SU-DHL-6 (cell line): ENCODE measurements at regions not wholly inside any gene's neighbourhood (a gene's known extent, or its start where the extent isn't known, plus 50 kb on each side); places are given as distances from the start of the nearest gene placed in this dataset.
A peak's percentile ranks its signal among the peaks of the same experiment; 100 is the strongest.

Experiments used
- H2AFZ ChIP-seq: fragments of 200-600 bp; sonication (generic); 2 replicates; pipeline ENCODE4 v1.6.1; 2014; ENCODE audit warnings: low read depth, mild to moderate bottlenecking, moderate library complexity, mixed read lengths, antibody characterized with exemption, low read length; ENCODE audit not compliant: severe bottlenecking
- H3F3A ChIP-seq: fragments of 200-600 bp; shearing (Covaris generic); 2 replicates; pipeline ENCODE4 v1.6.0; 2016; ENCODE audit warnings: antibody characterized with exemption, mild to moderate bottlenecking; ENCODE audit not compliant: insufficient read depth
- H3K27ac ChIP-seq: fragments of 200-600 bp; sonication (generic); 2 replicates; pipeline ENCODE4 v1.5.1; 2016; ENCODE audit warnings: low read depth, mild to moderate bottlenecking, low read length, moderate library complexity, mixed read lengths
- H3K27me3 ChIP-seq: fragments of 200-600 bp; sonication (generic), shearing (Covaris generic); 2 replicates; pipeline ENCODE4 v1.6.0; 2014; ENCODE audit warnings: mild to moderate bottlenecking, low read length
- H3K36me3 ChIP-seq: fragments of 200-600 bp; sonication (generic); 2 replicates; pipeline ENCODE4 v1.6.1; 2014; ENCODE audit warnings: mild to moderate bottlenecking, low read length, mixed read lengths
- H3K4me2 ChIP-seq: fragments of 300-600, 200-600 bp; shearing (Covaris generic), sonication (generic); 2 replicates; pipeline ENCODE4 v1.6.0; 2014; ENCODE audit warnings: low read length, low read depth, mild to moderate bottlenecking; ENCODE audit not compliant: poor library complexity, severe bottlenecking
- H3K4me3 ChIP-seq: fragments of 200-600 bp; sonication (generic); 2 replicates; pipeline ENCODE4 v1.5.1; 2014; ENCODE audit warnings: antibody characterized with exemption, low read length, mild to moderate bottlenecking, mixed read lengths; ENCODE audit not compliant: insufficient read depth, poor library complexity, severe bottlenecking
- H3K79me2 ChIP-seq: fragments of 200-600 bp; sonication (generic); 2 replicates; pipeline ENCODE4 v1.6.1; 2014; ENCODE audit warnings: mild to moderate bottlenecking, low read length, moderate library complexity; ENCODE audit not compliant: insufficient read depth
- H3K9ac ChIP-seq: fragments of 200-600 bp; sonication (generic); 2 replicates; pipeline ENCODE4 v1.7.0; 2014; ENCODE audit warnings: mild to moderate bottlenecking, low read length
- H3K9me2 ChIP-seq: fragments of 200-600 bp; sonication (generic); replicated peaks from 2 replicates; pipeline ENCODE4 v1.6.1; 2014; ENCODE audit warnings: low read length; ENCODE audit not compliant: insufficient read depth
- H3K9me3 ChIP-seq: fragments of 200-600 bp; sonication (generic); 2 replicates; pipeline ENCODE4 v1.6.1; 2014; ENCODE audit warnings: low read length, mixed read lengths; ENCODE audit not compliant: insufficient read depth
- H4K20me1 ChIP-seq: fragments of 200-600 bp; sonication (generic); 2 replicates; pipeline ENCODE4 v1.6.1; 2014; ENCODE audit warnings: low read depth, mild to moderate bottlenecking, antibody characterized with exemption, low read length, moderate library complexity, mixed read lengths
- EZH2phosphoT487 ChIP-seq: fragments of 200-600 bp; sonication (generic), shearing (Covaris generic); conservative IDR thresholded peaks from 2 replicates; pipeline ENCODE4 v1.6.1; 2018; ENCODE audit warnings: mild to moderate bottlenecking, antibody characterized with exemption, low read length, moderate library complexity, mixed read lengths
- TF ChIP-seq, protein P1 (sequence below): fragments of 200-600 bp; sonication (generic); IDR thresholded peaks from one replicate; pipeline ENCODE4 v1.5.1; 2017; ENCODE audit warnings: antibody characterized with exemption, mild to moderate bottlenecking, low read length, moderate library complexity; ENCODE audit not compliant: insufficient read depth, poor library complexity, severe bottlenecking

DNA sequence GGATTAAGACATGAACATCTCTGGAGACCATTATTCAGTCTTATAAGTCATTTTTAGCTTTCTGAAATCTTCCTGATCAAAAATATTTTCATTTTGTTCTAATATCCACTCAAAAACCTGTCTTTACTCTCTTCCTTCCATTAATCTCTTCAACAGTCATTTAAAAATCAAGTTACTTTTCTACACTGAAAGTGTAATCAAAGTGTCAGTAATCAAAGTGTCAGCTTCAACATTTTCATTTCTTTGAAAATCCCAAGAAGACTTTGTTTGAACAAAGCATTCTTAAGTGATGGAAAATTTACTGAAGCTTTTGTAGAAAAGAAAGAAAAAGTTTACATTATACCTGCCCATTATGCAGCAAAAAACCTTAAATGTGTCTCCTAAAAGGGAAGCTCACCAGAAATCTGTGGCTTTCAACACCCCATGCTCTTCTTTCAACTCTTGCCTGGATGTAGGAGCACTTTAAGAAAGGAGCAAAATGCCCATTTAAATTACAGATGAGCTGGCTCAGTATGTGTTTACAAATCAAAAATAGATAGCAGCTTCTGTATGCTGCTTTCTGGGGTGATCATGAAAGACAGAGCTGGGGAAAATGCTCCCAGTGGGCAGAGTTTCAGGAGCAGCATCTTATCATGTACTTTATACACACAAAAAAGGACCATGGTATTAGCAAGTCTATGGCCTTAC, 260.8 kb upstream of the NCAM2 start:
- TF ChIP-seq EZH2phosphoT487: no peak
- TF ChIP-seq, protein P1, sequence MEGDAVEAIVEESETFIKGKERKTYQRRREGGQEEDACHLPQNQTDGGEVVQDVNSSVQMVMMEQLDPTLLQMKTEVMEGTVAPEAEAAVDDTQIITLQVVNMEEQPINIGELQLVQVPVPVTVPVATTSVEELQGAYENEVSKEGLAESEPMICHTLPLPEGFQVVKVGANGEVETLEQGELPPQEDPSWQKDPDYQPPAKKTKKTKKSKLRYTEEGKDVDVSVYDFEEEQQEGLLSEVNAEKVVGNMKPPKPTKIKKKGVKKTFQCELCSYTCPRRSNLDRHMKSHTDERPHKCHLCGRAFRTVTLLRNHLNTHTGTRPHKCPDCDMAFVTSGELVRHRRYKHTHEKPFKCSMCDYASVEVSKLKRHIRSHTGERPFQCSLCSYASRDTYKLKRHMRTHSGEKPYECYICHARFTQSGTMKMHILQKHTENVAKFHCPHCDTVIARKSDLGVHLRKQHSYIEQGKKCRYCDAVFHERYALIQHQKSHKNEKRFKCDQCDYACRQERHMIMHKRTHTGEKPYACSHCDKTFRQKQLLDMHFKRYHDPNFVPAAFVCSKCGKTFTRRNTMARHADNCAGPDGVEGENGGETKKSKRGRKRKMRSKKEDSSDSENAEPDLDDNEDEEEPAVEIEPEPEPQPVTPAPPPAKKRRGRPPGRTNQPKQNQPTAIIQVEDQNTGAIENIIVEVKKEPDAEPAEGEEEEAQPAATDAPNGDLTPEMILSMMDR: no peak
- no peak overlapping the region for H3K9ac ChIP-seq
- no peak overlapping the region for H3K4me3 ChIP-seq
- no peaks in the 10 kb centered on the region for H4K20me1 ChIP-seq
- H2AFZ ChIP-seq: peak overlapping the region; percentile 53
- H3K36me3 ChIP-seq: no peaks in the 10 kb centered on the region
- no peak overlapping the region for H3K27ac ChIP-seq
- H3K4me2 ChIP-seq: no peak overlapping the region
- no peaks in the 10 kb centered on the region for H3F3A ChIP-seq
- no peaks in the 10 kb centered on the region for H3K9me2 ChIP-seq
- H3K79me2 ChIP-seq: no peaks in the 10 kb centered on the region
- no peaks in the 10 kb centered on the region for H3K27me3 ChIP-seq
- H3K9me3 ChIP-seq: no peaks in the 10 kb centered on the region

DNA sequence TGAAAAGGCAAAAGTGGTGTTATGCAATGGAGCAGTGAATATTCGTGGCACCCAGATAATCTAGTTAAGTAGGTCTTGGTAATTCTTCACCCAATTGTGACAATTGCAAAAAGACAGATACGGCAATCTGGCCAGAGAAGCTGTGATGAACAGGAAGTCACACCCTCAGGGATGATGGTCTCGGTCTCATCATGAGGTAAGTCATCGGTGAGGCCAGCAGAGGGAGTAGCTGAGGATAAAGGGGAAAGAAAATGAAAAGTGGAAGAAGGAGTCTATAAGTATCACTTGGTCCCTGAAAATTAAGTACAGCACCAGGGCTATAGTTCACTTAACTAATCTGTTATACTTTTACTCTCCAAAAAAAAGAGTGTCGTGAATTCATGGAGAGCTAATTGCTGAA, 258.8 kb upstream of the NCAM2 start:
- no peaks in the 10 kb centered on the region for H3K9me2 ChIP-seq
- H3K36me3 ChIP-seq: no peaks in the 10 kb centered on the region
- H4K20me1 ChIP-seq: no peaks in the 10 kb centered on the region
- no peak overlapping the region for H3K9ac ChIP-seq
- no peaks in the 10 kb centered on the region for H3K9me3 ChIP-seq
- peak overlapping the region; percentile 5 for H2AFZ ChIP-seq
- H3K4me2 ChIP-seq: no peak overlapping the region
- H3K79me2 ChIP-seq: no peaks in the 10 kb centered on the region
- no peak overlapping the region for H3K27ac ChIP-seq
- no peak overlapping the region for H3K4me3 ChIP-seq
- no peaks in the 10 kb centered on the region for H3K27me3 ChIP-seq
- TF ChIP-seq, protein P1: no peak
- no peaks in the 10 kb centered on the region for H3F3A ChIP-seq

DNA sequence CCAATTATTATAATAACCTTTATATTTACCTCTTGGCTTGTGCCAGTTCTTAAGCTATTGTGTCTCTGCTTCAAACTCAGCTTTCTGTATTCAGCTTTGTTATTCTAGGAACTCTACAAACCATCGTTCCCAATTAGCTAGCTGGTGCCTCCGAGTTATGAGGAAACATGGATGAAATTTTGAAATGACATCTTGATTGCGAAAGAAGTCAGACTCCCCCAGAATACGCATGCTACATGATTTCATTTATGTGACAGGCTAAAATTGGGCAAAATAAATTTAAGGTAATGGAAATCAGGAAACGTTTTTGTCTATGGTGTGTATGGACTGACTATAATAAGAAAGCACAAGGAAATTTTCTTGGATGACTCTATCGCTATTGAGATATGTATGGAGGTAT, 256.8 kb upstream of the NCAM2 start:
- H3K27me3 ChIP-seq: no peaks in the 10 kb centered on the region
- H3F3A ChIP-seq: no peaks in the 10 kb centered on the region
- H2AFZ ChIP-seq: no peak overlapping the region
- no peak overlapping the region for H3K9ac ChIP-seq
- H3K4me3 ChIP-seq: no peak overlapping the region
- H3K9me2 ChIP-seq: no peaks in the 10 kb centered on the region
- H4K20me1 ChIP-seq: no peaks in the 10 kb centered on the region
- no peaks in the 10 kb centered on the region for H3K79me2 ChIP-seq
- no peak overlapping the region for H3K4me2 ChIP-seq
- H3K9me3 ChIP-seq: no peaks in the 10 kb centered on the region
- H3K27ac ChIP-seq: no peak overlapping the region
- no peaks in the 10 kb centered on the region for H3K36me3 ChIP-seq
- TF ChIP-seq, protein P1: no peak
- no peak for TF ChIP-seq EZH2phosphoT487
